Nephron progenitor cell (in vitro differentiated cells): ENCODE measurements at regions not wholly inside any gene's neighbourhood (a gene's known extent, or its start where the extent isn't known, plus 50 kb on each side); places are given as distances from the start of the nearest gene placed in this dataset.

Experiments used
- DNase-seq: peaks from one replicate; pipeline ENCODE4 v3.0.0; 2021
- H3K27ac Mint-ChIP-seq: 2 replicates; pipeline ENCODE4 v1.8.0; 2021; ENCODE audit warnings: mild to moderate bottlenecking, moderate library complexity, mixed read lengths
- H3K27me3 Mint-ChIP-seq: 2 replicates; pipeline ENCODE4 v1.8.0; 2021; ENCODE audit warnings: mild to moderate bottlenecking, low read depth, mixed read lengths; ENCODE audit not compliant: poor library complexity
- H3K36me3 Mint-ChIP-seq: 2 replicates; pipeline ENCODE4 v1.8.0; 2021; ENCODE audit warnings: low read depth, mixed read lengths
- H3K4me1 Mint-ChIP-seq: 2 replicates; pipeline ENCODE4 v1.8.0; 2021; ENCODE audit warnings: mixed read lengths
- H3K4me3 Mint-ChIP-seq: 2 replicates; pipeline ENCODE4 v1.8.0; 2021; ENCODE audit warnings: mild to moderate bottlenecking, moderate library complexity, mixed read lengths
- H3K9me3 Mint-ChIP-seq: 2 replicates; pipeline ENCODE4 v1.8.0; 2021; ENCODE audit warnings: mild to moderate bottlenecking, moderate library complexity, mixed read lengths
- CTCF ChIP-seq: fragments of 200-600 bp; sonication (generic); IDR thresholded peaks from 2 replicates; pipeline ENCODE4 v1.5.0; 2021; ENCODE audit warnings: antibody characterized with exemption

GRCh38 chr10:3941676-3942075 is 156.7 kb upstream of the KLF6 start:
- Mint-ChIP-seq H3K4me3 (no peak overlapping the region), H3K27me3 (peaks cover 8% of the 10 kb centered on the region), H3K27ac (peak overlapping the region; percentile 64), H3K4me1 (peaks cover 30% of the 10 kb centered on the region), H3K36me3 (no peaks in the 10 kb centered on the region), H3K9me3 (peaks cover 13% of the 10 kb centered on the region)
- DNase-seq = no peak
- TF ChIP-seq CTCF = no peak

GRCh38 chr10:3936422-3937040 is 151.5 kb upstream of the KLF6 start:
- Mint-ChIP-seq H3K4me3 (no peak overlapping the region), H3K36me3 (no peaks in the 10 kb centered on the region), H3K27me3 (peaks cover 9% of the 10 kb centered on the region), H3K9me3 (peaks cover 13% of the 10 kb centered on the region), H3K4me1 (peaks cover 26% of the 10 kb centered on the region), H3K27ac (no peak overlapping the region)
- TF ChIP-seq CTCF = no peak
- no peak for DNase-seq

GRCh38 chr10:3935933-3936359 is 150.9 kb upstream of the KLF6 start:
- TF ChIP-seq CTCF = no peak
- peaks cover 20% of the 10 kb centered on the region for H3K4me1 Mint-ChIP-seq
- H3K9me3 Mint-ChIP-seq = peaks cover 13% of the 10 kb centered on the region
- H3K36me3 Mint-ChIP-seq = no peaks in the 10 kb centered on the region
- peaks cover 10% of the 10 kb centered on the region for H3K27me3 Mint-ChIP-seq
- H3K4me3 Mint-ChIP-seq = no peak overlapping the region
- DNase-seq = no peak
- H3K27ac Mint-ChIP-seq = peak overlapping the region; percentile 1

GRCh38 chr10:3935141-3935540 is 150.1 kb upstream of the KLF6 start:
- Mint-ChIP-seq H3K36me3 (no peaks in the 10 kb centered on the region), H3K27me3 (peaks cover 11% of the 10 kb centered on the region), H3K9me3 (peaks cover 7% of the 10 kb centered on the region), H3K4me1 (peaks cover 16% of the 10 kb centered on the region), H3K27ac (peak overlapping the region; percentile 10), H3K4me3 (no peak overlapping the region)
- no peak for TF ChIP-seq CTCF
- no peak for DNase-seq

GRCh38 chr10:3933733-3934132 is 148.7 kb upstream of the KLF6 start:
- no peaks in the 10 kb centered on the region for H3K36me3 Mint-ChIP-seq
- H3K27me3 Mint-ChIP-seq = peaks cover 9% of the 10 kb centered on the region
- no peak for TF ChIP-seq CTCF
- H3K4me1 Mint-ChIP-seq = peaks cover 16% of the 10 kb centered on the region
- peaks cover 7% of the 10 kb centered on the region for H3K9me3 Mint-ChIP-seq
- H3K27ac Mint-ChIP-seq = no peak overlapping the region
- no peak overlapping the region for H3K4me3 Mint-ChIP-seq
- DNase-seq = no peak
